GM23338 (cell line): ENCODE measurements at regions not wholly inside any gene's neighbourhood (a gene's known extent, or its start where the extent isn't known, plus 50 kb on each side); places are given as distances from the start of the nearest gene placed in this dataset.

ENCODE experiments used
- ATAC-seq: fragments of 200-7000 bp; cut with Tn5 transposase; 3 replicates; pipeline ENCODE4 v1.9.1; 2020
- DNase-seq: peaks from one replicate; pipeline ENCODE4 v3.0.0-alpha.2; 2015; ENCODE audit warnings: low spot score
- H2AFZ ChIP-seq: fragments of 200-600 bp; sonication (generic); 2 replicates; pipeline ENCODE4 v1.8.0; 2016; ENCODE audit warnings: antibody characterized with exemption, mild to moderate bottlenecking, moderate library complexity
- H3F3A ChIP-seq: fragments of 200-600 bp; sonication (generic); replicated peaks from 2 replicates; pipeline ENCODE4 v1.8.0; 2017; ENCODE audit warnings: antibody characterized with exemption, mixed run types, low read depth
- H3K27ac ChIP-seq: fragments of 200-600 bp; sonication (generic); 2 replicates; pipeline ENCODE4 v1.6.1; 2016; ENCODE audit warnings: low read depth
- H3K27me3 ChIP-seq: fragments of 200-600 bp; sonication (generic); 2 replicates; pipeline ENCODE4 v1.8.0; 2016; ENCODE audit warnings: mild to moderate bottlenecking, mixed run types, moderate library complexity; ENCODE audit not compliant: insufficient read depth
- H3K36me3 ChIP-seq: fragments of 200-600 bp; sonication (generic); 2 replicates; pipeline ENCODE4 v1.8.0; 2016; ENCODE audit warnings: mild to moderate bottlenecking; ENCODE audit not compliant: insufficient read depth
- H3K4me1 ChIP-seq: fragments of 200-600 bp; sonication (generic); 2 replicates; pipeline ENCODE4 v1.8.0; 2016; ENCODE audit warnings: mild to moderate bottlenecking, moderate library complexity; ENCODE audit not compliant: insufficient read depth
- H3K4me2 ChIP-seq: fragments of 200-600 bp; sonication (generic); 2 replicates; pipeline ENCODE4 v1.7.1; 2017; ENCODE audit warnings: mixed run types
- H3K4me3 ChIP-seq: fragments of 200-600 bp; sonication (generic); 2 replicates; pipeline ENCODE4 v1.6.1; 2016; ENCODE audit warnings: mixed run types
- H3K79me2 ChIP-seq: fragments of 200-600 bp; sonication (generic); replicated peaks from 2 replicates; pipeline ENCODE4 v1.8.0; 2017; ENCODE audit warnings: mild to moderate bottlenecking; ENCODE audit not compliant: insufficient read depth
- H3K9me2 ChIP-seq: fragments of 200-600 bp; sonication (generic); 2 replicates; pipeline ENCODE4 v1.8.0; 2017; ENCODE audit not compliant: insufficient read depth
- H4K20me1 ChIP-seq: fragments of 200-600 bp; sonication (generic); replicated peaks from 2 replicates; pipeline ENCODE4 v1.8.0; 2017; ENCODE audit warnings: mild to moderate bottlenecking; ENCODE audit not compliant: insufficient read depth
- H3K27ac Mint-ChIP-seq: 2 replicates; pipeline ENCODE4 v1.8.0; 2020; ENCODE audit warnings: inconsistent platforms, mild to moderate bottlenecking, moderate library complexity, mixed read lengths
- H3K27me3 Mint-ChIP-seq: 3 replicates; pipeline ENCODE4 v1.8.0; 2022; ENCODE audit warnings: low read depth, mild to moderate bottlenecking, moderate library complexity, mixed read lengths, inconsistent platforms; ENCODE audit not compliant: insufficient read depth, poor library complexity
- H3K36me3 Mint-ChIP-seq: 3 replicates; pipeline ENCODE4 v1.8.0; 2021; ENCODE audit warnings: low read depth, mild to moderate bottlenecking, inconsistent platforms, moderate library complexity, mixed read lengths
- H3K4me1 Mint-ChIP-seq: 3 replicates; pipeline ENCODE4 v1.8.0; 2020; ENCODE audit warnings: mild to moderate bottlenecking, inconsistent platforms, mixed read lengths
- H3K4me3 Mint-ChIP-seq: 3 replicates; pipeline ENCODE4 v1.8.0; 2021; ENCODE audit warnings: moderate library complexity, mild to moderate bottlenecking, inconsistent platforms, mixed read lengths
- H3K9me3 Mint-ChIP-seq: 3 replicates; pipeline ENCODE4 v1.8.0; 2020; ENCODE audit warnings: moderate library complexity, mild to moderate bottlenecking, inconsistent platforms, mixed read lengths
- CTCF ChIP-seq, 2 experiments: fragments of 200-600 bp in 1 of 2; sonication (generic) in 1 of 2; conservative IDR thresholded peaks; 2 replicates each; pipeline versions ENCODE4 v1.5.1 to v1.6.1; 2016 to 2017; ENCODE audit warnings: antibody characterized with exemption in 2 of 2, low read depth in 2 of 2, mild to moderate bottlenecking in 2 of 2, moderate library complexity in 1 of 2
- EZH2 ChIP-seq: fragments of 200-600 bp; sonication (generic); IDR thresholded peaks from one replicate; pipeline ENCODE4 v1.8.0; 2017; ENCODE audit warnings: antibody characterized with exemption, mild to moderate bottlenecking, low read depth; ENCODE audit not compliant: unreplicated experiment
- EZH2phosphoT487 ChIP-seq: fragments of 200-600 bp; sonication (generic); IDR thresholded peaks from one replicate; pipeline ENCODE4 v1.8.1; 2018; ENCODE audit warnings: antibody characterized with exemption; ENCODE audit not compliant: unreplicated experiment
- JUNB ChIP-seq: IDR thresholded peaks from one replicate; pipeline ENCODE4 v1.6.1; 2016; ENCODE audit warnings: antibody characterized with exemption; ENCODE audit not compliant: unreplicated experiment
- POLR2AphosphoS5 ChIP-seq: IDR thresholded peaks from 2 replicates; pipeline ENCODE4 v1.6.1; 2016; ENCODE audit warnings: antibody characterized with exemption, low read depth
- ZNF114 ChIP-seq: fragments of 250-450 bp; sonication (Bioruptor Pico); IDR thresholded peaks from 2 replicates; pipeline ENCODE4 v1.5.0; 2020; ENCODE audit warnings: mild to moderate bottlenecking, moderate library complexity
- ZNF331 ChIP-seq: fragments of 250-450 bp; sonication (Bioruptor Pico); IDR thresholded peaks from 2 replicates; pipeline ENCODE4 v1.5.0; 2020; ENCODE audit warnings: low read depth, mild to moderate bottlenecking, moderate library complexity
- ZNF462 ChIP-seq: fragments of 250-450 bp; sonication (Bioruptor Pico); IDR thresholded peaks from 2 replicates; pipeline ENCODE4 v1.5.0; 2020; ENCODE audit warnings: mild to moderate bottlenecking, moderate library complexity
- TF ChIP-seq, protein P1 (sequence below): IDR thresholded peaks from one replicate; pipeline ENCODE4 v1.6.1; 2018; ENCODE audit warnings: antibody characterized with exemption; ENCODE audit not compliant: unreplicated experiment

- no peak for DNase-seq
- H3K4me3 ChIP-seq: no peak overlapping the region
- no peaks in the 10 kb centered on the region for H3K36me3 ChIP-seq
- TF ChIP-seq ZNF331 (CRISPR knock-in tag) (no peak), CTCF (conservative IDR thresholded peaks at IDR 0.05; ENCODE audit: low read depth in 2 of 2) (no peak)
- Mint-ChIP-seq H3K9me3 (no peaks in the 10 kb centered on the region), H3K4me3 (no peak overlapping the region), H3K27ac (no peak overlapping the region), H3K27me3 (no peaks in the 10 kb centered on the region), H3K36me3 (no peaks in the 10 kb centered on the region), H3K4me1 (no peaks in the 10 kb centered on the region)
- H3F3A ChIP-seq: no peaks in the 10 kb centered on the region
- H2AFZ ChIP-seq: no peak overlapping the region
- H3K79me2 ChIP-seq: no peaks in the 10 kb centered on the region
- no peaks in the 10 kb centered on the region for H4K20me1 ChIP-seq
- no peak overlapping the region for H3K27ac ChIP-seq
- H3K9me2 ChIP-seq: 0 out of 2 replicates have a peak, but pooled peaks cover 3% of the 10 kb centered on the region
- H3K27me3 ChIP-seq: no peaks in the 10 kb centered on the region
- no peak for ATAC-seq
- no peaks in the 10 kb centered on the region for H3K4me1 ChIP-seq
- H3K4me2 ChIP-seq: no peak overlapping the region
Measured at GRCh38 chr1:36722871-36723270, 240.2 kb upstream of the CSF3R start.

GRCh38 chr1:36721261-36721660 lies 238.5 kb upstream of the CSF3R start:
- Histone ChIP-seq H4K20me1 (no peaks in the 10 kb centered on the region), H3K4me1 (no peaks in the 10 kb centered on the region), H3K4me2 (no peak overlapping the region), H3K27ac (no peak overlapping the region), H3K79me2 (no peaks in the 10 kb centered on the region), H3K4me3 (no peak overlapping the region), H3K9me2 (peaks cover 3% of the 10 kb centered on the region; the same call in 1 of the 2 replicates), H3F3A (no peaks in the 10 kb centered on the region), H3K27me3 (no peaks in the 10 kb centered on the region), H3K36me3 (no peaks in the 10 kb centered on the region; the same call in 1 of the 2 replicates), H2AFZ (no peak overlapping the region)
- ATAC-seq (no peak), DNase-seq (no peak)
- H3K4me1 Mint-ChIP-seq: no peaks in the 10 kb centered on the region
- TF ChIP-seq, protein P1, sequence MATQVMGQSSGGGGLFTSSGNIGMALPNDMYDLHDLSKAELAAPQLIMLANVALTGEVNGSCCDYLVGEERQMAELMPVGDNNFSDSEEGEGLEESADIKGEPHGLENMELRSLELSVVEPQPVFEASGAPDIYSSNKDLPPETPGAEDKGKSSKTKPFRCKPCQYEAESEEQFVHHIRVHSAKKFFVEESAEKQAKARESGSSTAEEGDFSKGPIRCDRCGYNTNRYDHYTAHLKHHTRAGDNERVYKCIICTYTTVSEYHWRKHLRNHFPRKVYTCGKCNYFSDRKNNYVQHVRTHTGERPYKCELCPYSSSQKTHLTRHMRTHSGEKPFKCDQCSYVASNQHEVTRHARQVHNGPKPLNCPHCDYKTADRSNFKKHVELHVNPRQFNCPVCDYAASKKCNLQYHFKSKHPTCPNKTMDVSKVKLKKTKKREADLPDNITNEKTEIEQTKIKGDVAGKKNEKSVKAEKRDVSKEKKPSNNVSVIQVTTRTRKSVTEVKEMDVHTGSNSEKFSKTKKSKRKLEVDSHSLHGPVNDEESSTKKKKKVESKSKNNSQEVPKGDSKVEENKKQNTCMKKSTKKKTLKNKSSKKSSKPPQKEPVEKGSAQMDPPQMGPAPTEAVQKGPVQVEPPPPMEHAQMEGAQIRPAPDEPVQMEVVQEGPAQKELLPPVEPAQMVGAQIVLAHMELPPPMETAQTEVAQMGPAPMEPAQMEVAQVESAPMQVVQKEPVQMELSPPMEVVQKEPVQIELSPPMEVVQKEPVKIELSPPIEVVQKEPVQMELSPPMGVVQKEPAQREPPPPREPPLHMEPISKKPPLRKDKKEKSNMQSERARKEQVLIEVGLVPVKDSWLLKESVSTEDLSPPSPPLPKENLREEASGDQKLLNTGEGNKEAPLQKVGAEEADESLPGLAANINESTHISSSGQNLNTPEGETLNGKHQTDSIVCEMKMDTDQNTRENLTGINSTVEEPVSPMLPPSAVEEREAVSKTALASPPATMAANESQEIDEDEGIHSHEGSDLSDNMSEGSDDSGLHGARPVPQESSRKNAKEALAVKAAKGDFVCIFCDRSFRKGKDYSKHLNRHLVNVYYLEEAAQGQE: no peak
- TF ChIP-seq EZH2 (no peak), EZH2phosphoT487 (no peak), JUNB (no peak), POLR2AphosphoS5 (no peak), ZNF462 (no peak), ZNF114 (CRISPR knock-in tag) (no peak)
- H3K4me3 Mint-ChIP-seq: no peak overlapping the region
- H3K36me3 Mint-ChIP-seq: no peaks in the 10 kb centered on the region
- H3K27ac Mint-ChIP-seq: no peak overlapping the region; the same call in 1 of the 2 replicates
- no peaks in the 10 kb centered on the region for H3K9me3 Mint-ChIP-seq
- no peaks in the 10 kb centered on the region for H3K27me3 Mint-ChIP-seq
